Activated T-cell treated with anti-CD3 and anti-CD28 coated beads for 1 hour (primary cell): ENCODE measurements at regions not wholly inside any gene's neighbourhood (a gene's known extent, or its start where the extent isn't known, plus 50 kb on each side); places are given as distances from the start of the nearest gene placed in this dataset.

ENCODE experiments used
- DNase-seq: peaks from one replicate; pipeline ENCODE4 v3.0.0-alpha.2; 2020; ENCODE audit warnings: low read depth

DNA sequence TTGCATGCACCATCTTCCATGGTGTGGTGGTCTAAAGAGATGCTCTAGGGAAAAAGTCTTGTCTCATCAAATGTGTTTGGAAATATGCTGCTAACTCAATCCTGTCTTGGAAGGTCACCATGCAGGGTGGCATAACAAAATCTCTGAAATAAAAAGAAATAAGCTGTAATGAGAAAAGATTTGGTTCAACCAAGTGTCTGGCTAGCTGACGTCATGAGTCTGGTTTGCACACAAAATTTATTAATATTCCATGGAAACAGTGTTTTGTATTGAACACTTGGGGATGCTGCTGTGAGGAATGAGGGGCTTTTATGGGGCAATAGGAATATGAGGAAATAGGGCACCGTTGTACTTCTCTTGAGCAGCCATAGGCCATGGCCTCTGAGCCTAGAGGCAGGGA lies 575.7 kb upstream of the CDH5 start:
- DNase-seq = no peak

GRCh38 chr16:65789161-65789945 lies 577.1 kb upstream of the CDH5 start:
- DNase-seq = no peak

GRCh38 chr16:65788434-65789140 lies 577.9 kb upstream of the CDH5 start:
- no peak for DNase-seq

GRCh38 chr16:65787921-65788320 lies 578.6 kb upstream of the CDH5 start:
- DNase-seq = no peak

DNA sequence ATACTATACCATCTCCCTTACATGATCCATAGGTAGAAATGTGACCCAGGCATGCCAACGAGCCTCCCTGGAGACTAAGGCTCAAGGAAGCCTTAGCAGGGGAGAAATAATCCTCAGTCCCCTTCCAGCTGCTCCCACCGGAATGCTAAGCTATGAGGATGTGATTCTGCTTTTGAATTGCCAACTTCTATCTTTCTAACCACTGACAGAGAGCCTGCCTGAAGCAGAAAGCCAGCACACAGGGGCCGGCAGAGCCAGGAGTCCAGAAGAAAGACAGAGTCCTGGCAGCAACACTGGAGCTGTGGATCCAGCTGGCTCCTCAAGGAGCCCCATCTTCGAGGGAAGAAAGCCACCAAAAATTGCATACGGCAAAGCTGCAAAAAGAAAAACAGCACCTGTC lies 579.6 kb upstream of the CDH5 start:
- no peak for DNase-seq

DNA sequence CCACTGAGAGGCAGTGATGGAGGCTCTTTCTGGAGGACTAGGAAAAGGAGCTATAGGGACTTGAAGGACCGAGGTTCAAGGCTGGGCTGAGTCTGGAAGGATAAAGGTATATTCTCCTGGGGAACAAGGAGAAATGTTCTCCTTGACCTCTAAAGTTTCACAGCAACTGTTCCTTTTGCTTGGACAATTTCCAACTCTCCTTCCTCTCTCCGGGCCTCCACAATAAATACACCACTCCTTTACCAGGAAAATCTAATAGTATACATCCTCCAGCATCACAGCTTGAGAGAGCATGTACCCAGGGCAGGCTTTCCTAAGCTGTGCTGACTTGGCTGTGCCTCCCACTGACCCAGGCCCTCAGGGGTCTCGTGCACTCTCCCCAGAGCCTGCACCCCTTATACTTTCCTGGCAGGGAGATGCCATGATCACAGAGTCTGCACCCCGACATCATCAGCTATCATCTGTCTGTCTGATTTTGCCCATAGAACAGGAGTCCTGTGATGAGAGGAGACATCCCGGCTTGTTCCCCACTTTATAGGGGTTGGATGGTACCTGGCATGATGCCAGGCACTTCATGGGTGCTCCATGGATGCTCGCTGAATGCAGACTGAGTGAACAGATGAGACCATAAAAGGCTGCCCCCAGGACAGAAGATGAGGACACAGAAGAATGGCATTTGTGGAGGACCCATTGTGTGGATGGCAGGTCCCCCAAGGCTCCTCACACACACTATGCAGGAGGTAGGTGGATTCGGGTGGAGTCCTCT lies 582.6 kb upstream of the CDH5 start:
- DNase-seq = no peak

DNA sequence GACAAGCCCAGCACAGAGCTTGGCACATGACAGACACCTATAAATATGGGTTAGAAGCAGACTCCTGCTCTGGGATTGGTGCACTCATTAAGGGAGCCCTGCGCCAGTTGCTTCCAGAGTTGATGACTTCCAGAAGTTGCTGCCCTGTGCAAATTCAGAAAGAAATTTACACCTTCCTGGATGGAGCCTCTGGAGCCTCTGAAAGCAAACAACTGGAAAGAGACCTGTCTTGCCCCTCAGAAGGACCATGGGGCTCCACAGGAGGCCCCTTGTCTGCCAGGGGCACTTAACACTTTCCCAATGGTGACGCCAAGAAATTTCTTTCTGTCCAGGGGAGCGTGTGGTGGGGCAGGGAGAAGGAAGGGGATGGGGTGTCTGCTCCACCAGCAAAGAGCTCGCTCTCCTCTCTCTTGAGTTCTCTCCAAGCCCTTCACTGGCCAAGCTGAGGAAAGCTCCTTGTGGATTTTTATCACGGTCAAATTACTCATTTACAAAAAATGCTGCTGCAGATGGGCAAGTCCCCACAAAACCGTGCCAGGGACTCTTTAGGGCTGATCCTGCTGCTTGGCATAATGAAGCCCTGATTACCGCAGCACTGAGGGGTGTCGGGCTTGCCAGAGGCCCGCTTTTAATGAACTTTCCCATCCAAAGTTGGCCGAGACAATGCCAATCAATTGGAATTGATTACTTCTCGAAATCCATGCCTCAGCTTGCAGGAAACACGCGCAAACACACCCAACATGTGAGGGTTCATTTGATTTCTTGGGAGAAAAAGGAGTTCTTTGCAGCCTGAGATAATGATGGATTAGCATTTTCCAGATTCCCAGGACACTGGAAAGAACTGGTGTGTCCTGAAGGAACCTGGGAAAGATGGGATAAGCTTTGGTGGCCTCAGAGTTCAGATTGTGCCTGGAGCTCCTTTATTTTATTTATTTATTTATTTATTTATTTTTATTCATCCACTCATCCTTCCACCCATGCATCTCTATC lies 583.6 kb upstream of the CDH5 start:
- DNase-seq = no peak

DNA sequence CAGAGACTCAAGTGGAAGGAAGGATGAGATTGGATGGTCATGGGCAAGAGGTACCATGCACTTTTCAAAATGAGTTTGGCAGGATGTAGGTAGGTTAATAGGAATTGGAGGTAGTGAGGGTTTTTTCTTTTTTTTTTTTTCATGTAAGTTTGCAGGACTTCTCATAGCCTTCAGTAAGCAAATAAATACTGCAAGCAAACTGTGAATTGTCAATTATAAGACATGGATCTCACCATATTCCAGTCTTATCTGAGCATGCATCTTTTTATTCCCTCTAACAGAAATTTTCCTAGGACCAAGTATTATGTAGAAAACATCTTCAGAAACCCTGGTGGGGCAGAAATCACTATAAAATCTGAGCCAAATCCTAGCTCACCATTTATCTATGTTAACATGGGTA lies 584.6 kb upstream of the CDH5 start:
- DNase-seq = no peak

GRCh38 chr16:65781363-65781762 lies 585.1 kb upstream of the CDH5 start:
- DNase-seq = no peak

GRCh38 chr16:65779201-65779600 lies 587.3 kb upstream of the CDH5 start:
- no peak for DNase-seq

GRCh38 chr16:65776639-65777183 lies 589.8 kb upstream of the CDH5 start:
- no peak for DNase-seq

GRCh38 chr16:65775829-65776228 lies 590.7 kb upstream of the CDH5 start:
- no peak for DNase-seq

DNA sequence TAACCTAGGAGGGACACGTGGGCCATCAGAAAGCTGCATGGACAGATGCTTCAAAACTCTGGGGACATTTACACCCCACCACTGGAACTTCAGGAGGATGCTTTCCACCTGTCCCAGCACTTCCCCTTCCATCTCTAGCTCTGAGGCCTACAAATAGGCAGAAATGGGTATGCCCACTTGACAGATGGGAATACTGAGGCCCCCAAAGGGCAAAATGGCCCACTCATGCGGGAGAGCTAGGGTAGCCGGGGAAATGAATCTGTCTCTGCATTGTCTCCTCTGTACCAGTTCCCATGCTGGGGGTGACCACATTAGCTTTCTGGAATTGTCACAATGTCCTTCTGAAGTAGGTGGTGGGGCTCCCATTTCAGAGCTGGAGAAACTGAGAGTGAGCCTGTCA lies 592.1 kb upstream of the CDH5 start:
- no peak for DNase-seq

GRCh38 chr16:65773301-65773874 lies 593.1 kb upstream of the CDH5 start:
- DNase-seq = no peak

DNA sequence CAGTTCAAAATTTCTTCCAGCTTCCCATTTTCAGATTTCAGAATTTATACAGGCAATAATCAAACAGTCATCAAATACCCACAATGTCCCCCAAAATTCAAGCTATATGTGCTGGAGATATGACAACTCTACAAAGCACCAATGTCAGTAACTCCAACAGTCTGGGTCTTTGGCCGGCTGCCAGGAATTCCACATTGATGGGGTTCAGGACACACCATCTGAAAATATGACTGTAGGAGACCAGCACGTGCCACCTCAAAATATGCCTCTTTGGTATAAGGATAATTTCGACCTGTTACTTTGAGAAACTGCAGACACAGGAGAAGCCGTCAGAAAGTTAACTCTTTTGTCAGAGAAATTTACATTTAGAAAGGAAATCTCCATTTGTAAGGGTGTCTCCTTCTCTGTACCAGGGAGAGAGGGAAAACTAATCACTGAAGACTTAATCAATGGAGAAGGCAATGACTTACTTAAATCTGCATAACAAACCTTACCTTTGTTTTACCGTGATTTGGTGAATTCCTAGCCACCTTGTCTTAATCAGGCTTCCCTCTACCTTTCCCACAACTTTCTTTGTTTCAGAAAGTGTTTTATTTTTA lies 594.3 kb upstream of the CDH5 start:
- DNase-seq = no peak

- DNase-seq = no peak
Observed at GRCh38 chr16:65771707-65772106, 594.8 kb upstream of the CDH5 start.

DNA sequence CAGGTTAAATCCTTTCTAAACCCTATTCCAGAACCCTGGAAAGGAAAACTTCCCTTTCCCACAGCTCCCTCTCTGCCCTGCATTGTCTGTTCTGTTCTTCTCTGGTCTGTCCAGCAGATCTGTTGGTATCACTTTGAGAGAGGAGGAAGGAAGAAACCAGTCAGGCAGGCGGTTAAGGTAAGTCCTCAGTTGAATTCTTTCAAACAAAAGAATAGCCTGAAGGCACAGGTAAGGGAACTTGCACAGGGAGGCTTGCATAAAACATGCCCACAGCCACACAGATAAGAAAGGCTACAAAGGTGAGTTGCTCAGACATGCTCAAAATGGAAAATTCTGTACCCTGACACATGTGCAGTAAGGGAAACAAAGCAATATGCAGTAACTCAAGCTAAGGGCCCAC lies 595.7 kb upstream of the CDH5 start:
- no peak for DNase-seq

GRCh38 chr16:65769776-65770438 lies 596.6 kb upstream of the CDH5 start:
- no peak for DNase-seq

- no peak for DNase-seq
Observed at GRCh38 chr16:65769055-65769465, 597.4 kb upstream of the CDH5 start.

- no peak for DNase-seq
Observed at GRCh38 chr16:65767125-65767524, 599.4 kb upstream of the CDH5 start.
